GM12878 (cell line): ENCODE measurements at regions not wholly inside any gene's neighbourhood (a gene's known extent, or its start where the extent isn't known, plus 50 kb on each side); places are given as distances from the start of the nearest gene placed in this dataset.

Source experiments
- EGR1 ChIP-seq, 2 experiments: IDR thresholded peaks; 1 replicate in 1 of 2; 2 replicates in 1 of 2; pipeline ENCODE4 v1.6.1; 2011 to 2012; ENCODE audit warnings: low read depth in 2 of 2, low read length in 2 of 2, borderline replicate concordance in 1 of 2, mild to moderate bottlenecking in 1 of 2, moderate library complexity in 1 of 2
- EP300 ChIP-seq, 2 experiments: fragments of 150-350 bp in 1 of 2; IDR thresholded peaks; 2 replicates each; pipeline ENCODE4 v1.6.1; 2011 to 2012; ENCODE audit warnings: low read depth in 2 of 2, low read length in 2 of 2, borderline replicate concordance in 1 of 2, improper control_type of control experiment in 1 of 2, inconsistent platforms in 1 of 2; ENCODE audit not compliant: control insufficient read depth in 1 of 2
- MXI1 ChIP-seq: fragments of 150-350 bp; IDR thresholded peaks from 2 replicates; pipeline ENCODE4 v1.6.1; 2011; ENCODE audit warnings: low read depth, mild to moderate bottlenecking, inconsistent platforms, low read length, improper control_type of control experiment
- TCF12 ChIP-seq: IDR thresholded peaks from 2 replicates; pipeline ENCODE4 v1.6.1; 2011; ENCODE audit warnings: low read depth, mild to moderate bottlenecking, low read length
- TF ChIP-seq, protein P1 (sequence below), 3 experiments: IDR thresholded peaks in 2 of 3; conservative IDR thresholded peaks in 1 of 3; 2 replicates each; pipeline ENCODE4 v1.5.1; 2011; ENCODE audit warnings: low read depth in 3 of 3, low read length in 3 of 3, mild to moderate bottlenecking in 3 of 3, control low read depth in 2 of 3, moderate library complexity in 2 of 3, inconsistent platforms in 1 of 3, mixed read lengths in 1 of 3; ENCODE audit not compliant: control insufficient read depth in 2 of 3, insufficient read depth in 1 of 3; ENCODE audit errors: extremely low read depth in 1 of 3
- TF ChIP-seq, protein P2 (sequence below): IDR thresholded peaks from 2 replicates; pipeline ENCODE4 v1.6.1; 2011; ENCODE audit warnings: borderline replicate concordance, low read depth, mild to moderate bottlenecking, moderate library complexity, low read length; ENCODE audit not compliant: insufficient read depth, poor library complexity, severe bottlenecking

DNA sequence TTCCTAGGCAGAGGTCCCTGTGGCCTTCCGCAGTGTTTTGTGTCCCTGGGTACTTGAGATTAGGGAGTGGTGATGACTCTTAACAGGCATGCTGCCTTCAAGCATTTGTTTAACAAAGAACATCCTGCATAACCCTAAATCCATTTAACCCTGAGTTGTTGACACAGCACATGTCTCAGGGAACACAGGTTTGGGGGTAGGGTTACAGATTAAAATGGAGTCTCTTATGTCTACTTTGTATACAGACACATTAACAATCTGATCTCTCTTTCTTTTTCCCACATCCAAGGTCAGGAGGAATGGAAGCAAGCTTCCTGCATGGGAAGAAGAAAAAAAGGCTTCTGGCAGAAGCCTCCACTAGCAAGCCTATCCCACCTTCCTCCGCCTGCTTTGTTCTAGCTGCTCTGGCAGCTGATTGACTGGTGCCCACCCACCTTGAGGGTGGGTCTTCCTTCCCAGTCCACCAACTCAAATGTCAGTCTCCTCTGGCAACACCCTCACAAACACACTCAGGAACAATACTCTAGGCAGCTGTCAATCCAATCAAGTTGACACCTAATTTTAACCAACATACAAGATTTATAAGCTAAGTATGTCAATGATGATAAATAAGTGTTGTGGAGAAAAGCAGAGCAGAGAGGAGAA is 176.5 kb upstream of the CCZ1B start:
- TF ChIP-seq, protein P1, sequence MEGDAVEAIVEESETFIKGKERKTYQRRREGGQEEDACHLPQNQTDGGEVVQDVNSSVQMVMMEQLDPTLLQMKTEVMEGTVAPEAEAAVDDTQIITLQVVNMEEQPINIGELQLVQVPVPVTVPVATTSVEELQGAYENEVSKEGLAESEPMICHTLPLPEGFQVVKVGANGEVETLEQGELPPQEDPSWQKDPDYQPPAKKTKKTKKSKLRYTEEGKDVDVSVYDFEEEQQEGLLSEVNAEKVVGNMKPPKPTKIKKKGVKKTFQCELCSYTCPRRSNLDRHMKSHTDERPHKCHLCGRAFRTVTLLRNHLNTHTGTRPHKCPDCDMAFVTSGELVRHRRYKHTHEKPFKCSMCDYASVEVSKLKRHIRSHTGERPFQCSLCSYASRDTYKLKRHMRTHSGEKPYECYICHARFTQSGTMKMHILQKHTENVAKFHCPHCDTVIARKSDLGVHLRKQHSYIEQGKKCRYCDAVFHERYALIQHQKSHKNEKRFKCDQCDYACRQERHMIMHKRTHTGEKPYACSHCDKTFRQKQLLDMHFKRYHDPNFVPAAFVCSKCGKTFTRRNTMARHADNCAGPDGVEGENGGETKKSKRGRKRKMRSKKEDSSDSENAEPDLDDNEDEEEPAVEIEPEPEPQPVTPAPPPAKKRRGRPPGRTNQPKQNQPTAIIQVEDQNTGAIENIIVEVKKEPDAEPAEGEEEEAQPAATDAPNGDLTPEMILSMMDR (IDR thresholded peaks at IDR 0.05 in 2 of 3, conservative IDR thresholded peaks at IDR 0.05 in 1 of 3; ENCODE audit: control insufficient read depth in 2 of 3, extremely low read depth in 1 of 3, insufficient read depth in 1 of 3, low read depth in 3 of 3, low read length in 3 of 3): no peak
- TF ChIP-seq MXI1 (no peak), TCF12 (no peak), EP300 (IDR thresholded peaks at IDR 0.05; ENCODE audit: borderline replicate concordance in 1 of 2, control insufficient read depth in 1 of 2, low read depth in 2 of 2, low read length in 2 of 2) (no peak), EGR1 (IDR thresholded peaks at IDR 0.05; ENCODE audit: borderline replicate concordance in 1 of 2, low read depth in 2 of 2, low read length in 2 of 2) (no peak)
- TF ChIP-seq, protein P2, sequence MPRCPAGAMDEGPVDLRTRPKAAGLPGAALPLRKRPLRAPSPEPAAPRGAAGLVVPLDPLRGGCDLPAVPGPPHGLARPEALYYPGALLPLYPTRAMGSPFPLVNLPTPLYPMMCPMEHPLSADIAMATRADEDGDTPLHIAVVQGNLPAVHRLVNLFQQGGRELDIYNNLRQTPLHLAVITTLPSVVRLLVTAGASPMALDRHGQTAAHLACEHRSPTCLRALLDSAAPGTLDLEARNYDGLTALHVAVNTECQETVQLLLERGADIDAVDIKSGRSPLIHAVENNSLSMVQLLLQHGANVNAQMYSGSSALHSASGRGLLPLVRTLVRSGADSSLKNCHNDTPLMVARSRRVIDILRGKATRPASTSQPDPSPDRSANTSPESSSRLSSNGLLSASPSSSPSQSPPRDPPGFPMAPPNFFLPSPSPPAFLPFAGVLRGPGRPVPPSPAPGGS: no peak
